Left cardiac atrium (tissue), 4 donors: ENCODE measurements at regions not wholly inside any gene's neighbourhood (a gene's known extent, or its start where the extent isn't known, plus 50 kb on each side); places are given as distances from the start of the nearest gene placed in this dataset.

ENCODE experiments used
- ATAC-seq, 2 donors: fragments of 200-7000 bp; cut with Tn5 transposase; one replicate each; pipeline ENCODE4 v1.9.1; 2020; ENCODE audit warnings: mild to moderate bottlenecking in 2 of 2, moderate library complexity in 2 of 2
- DNase-seq: peaks from one replicate; pipeline ENCODE4 v3.0.0-alpha.2; 2020
- intact Hi-C, 2 donors: fragments of 100-400 bp; cut with DNase I; formaldehyde crosslinking; loops; one replicate each; pipeline versions ENCODE4 v1.14.1 to v1.15.1; 2022 to 2023
- donor health status: DM: no; HTN: yes; CAD: no.
- donor health status: DM: no; HTN: yes; CAD: no; lungs with severe emphysema.
- donor health status: DM: yes; HTN: yes; CAD: no.
- donor health status: Dilated cardiomyopathy.

DNA sequence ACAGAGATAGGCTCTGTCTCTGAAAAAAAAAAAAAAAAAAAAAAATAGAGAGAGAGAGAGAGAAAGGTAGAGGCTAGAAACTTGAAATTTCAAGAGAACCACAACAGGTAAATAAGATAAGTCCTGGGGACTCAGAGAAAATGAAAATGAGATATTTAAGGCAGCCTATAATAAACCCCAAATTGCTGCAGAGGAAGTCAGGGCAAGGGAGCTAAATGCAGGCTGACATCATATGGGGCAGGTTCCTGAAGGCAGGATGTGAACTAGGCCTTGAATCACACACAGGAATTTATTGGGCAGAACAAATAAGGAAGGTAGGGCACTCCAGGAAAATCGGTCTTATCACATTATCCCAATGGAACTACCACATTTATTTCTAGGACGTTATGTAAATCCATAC, 54.9 kb upstream of the NUDT4 start:
- ATAC-seq, result no peak
- no peak for DNase-seq
- intact Hi-C loops, result no loop called here

DNA sequence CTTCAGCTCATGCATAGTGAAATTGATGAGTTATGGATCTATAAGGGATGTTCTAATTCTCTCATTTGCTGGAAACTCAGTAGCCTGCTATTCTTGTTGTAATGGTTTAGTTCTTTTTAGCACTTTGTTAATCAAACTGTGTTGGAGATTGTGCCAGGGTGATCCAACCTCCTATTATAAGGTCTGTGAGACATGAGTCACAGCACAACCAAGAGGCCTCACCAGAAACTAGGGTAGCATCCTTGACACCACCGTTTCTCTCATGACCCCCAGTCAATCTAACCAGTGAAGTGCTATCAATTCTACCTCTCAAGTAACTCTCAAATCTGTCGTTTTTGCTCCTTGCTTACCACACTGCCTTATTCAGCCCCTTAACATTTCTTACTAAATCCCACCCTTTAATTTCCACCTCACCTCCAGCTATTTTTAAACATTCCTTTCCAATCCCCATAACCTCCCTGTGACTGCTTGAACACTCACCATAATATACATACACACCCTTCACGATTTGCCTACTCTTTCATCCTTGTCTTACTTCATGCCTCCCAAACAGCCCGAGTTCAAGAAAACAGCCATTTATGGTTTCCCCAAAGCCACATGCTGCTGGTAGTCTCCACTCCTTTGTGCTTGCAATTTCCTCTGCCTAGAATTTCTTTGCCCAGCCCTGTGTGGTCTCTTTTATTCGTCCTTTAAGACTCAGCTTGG, 53.9 kb upstream of the NUDT4 start:
- DNase-seq, result no peak
- intact Hi-C loops, result no loop called here
- ATAC-seq, result peak; percentile 38 to 65

DNA sequence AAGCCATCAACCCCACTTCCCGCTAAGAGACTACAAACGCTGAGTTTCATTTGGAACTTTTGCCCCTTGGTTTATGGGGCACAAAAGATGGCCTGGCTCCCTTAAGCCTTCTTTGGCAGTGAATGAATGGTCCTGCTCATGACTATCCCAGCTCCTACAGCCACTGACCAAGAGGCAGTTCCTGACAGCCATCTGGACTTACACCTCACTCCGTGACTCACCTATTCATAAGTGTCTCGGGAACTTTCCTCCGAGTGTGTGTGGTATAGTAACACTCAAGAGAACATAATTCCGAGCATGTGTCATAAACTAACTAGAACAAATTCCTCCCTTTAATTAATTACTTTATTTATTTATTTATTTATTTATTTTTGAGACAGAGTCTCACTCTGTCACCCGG, 51.9 kb upstream of the NUDT4 start:
- intact Hi-C loops, result no loop called here
- peak in 1 of 2 donors; percentile 48 for ATAC-seq

More for the DNA sequence above, 51.9 kb upstream of the NUDT4 start:
- DNase-seq, result no peak
